ENCODE measurements at regions not wholly inside any gene's neighbourhood (a gene's known extent, or its start where the extent isn't known, plus 50 kb on each side); places are given as distances from the start of the nearest gene placed in this dataset.

GRCh38 chr9:96177005-96177718 lies 124.8 kb downstream of the HSD17B3 start:
- Histone ChIP-seq H2AFZ (ENCODE audit: low read depth, low read length) (no peak overlapping the region), H3K27ac (ENCODE audit: insufficient read depth, low read depth, low read length) (no peak overlapping the region), H3K79me2 (ENCODE audit: control insufficient read depth, insufficient read depth, low read length) (no peaks in the 10 kb centered on the region), H3K9me1 (replicated peaks; ENCODE audit: control insufficient read depth, extremely low read depth, insufficient read depth, low read length) (no peaks in the 10 kb centered on the region), H3K4me1 (ENCODE audit: control insufficient read depth, extremely low read depth, insufficient read depth, low read length) (no peaks in the 10 kb centered on the region), H3K9me3 (replicated peaks; ENCODE audit: control insufficient read depth, insufficient read depth, low read length) (no peaks in the 10 kb centered on the region), H3K27me3 (ENCODE audit: control insufficient read depth in 2 of 2, insufficient read depth in 2 of 2, low read length in 2 of 2) (peaks cover 6 to 17% of the 10 kb centered on the region in 2 experiments), H3K4me2 (ENCODE audit: insufficient read depth, low read length) (no peak overlapping the region), H4K20me1 (replicated peaks; ENCODE audit: control insufficient read depth, extremely low read depth, insufficient read depth, low read length) (no peaks in the 10 kb centered on the region), H3K9ac (replicated peaks; ENCODE audit: extremely low read depth, insufficient read depth, low read length) (no peak overlapping the region), H3K4me3 (replicated peaks in 1 of 3; ENCODE audit: insufficient read depth in 1 of 3, low read depth in 1 of 3, low read length in 3 of 3) (no peak overlapping the region), H3K36me3 (ENCODE audit: control insufficient read depth in 2 of 2, extremely low read depth in 1 of 2, insufficient read depth in 2 of 2, low read length in 2 of 2) (no peaks in the 10 kb centered on the region)
- BruUV-seq (replicated peaks): no TSS peak
- ChIA-PET POLR2A (interaction anchor here (0.7 kb wide), 1 partner anchor 124 kb away, joined by 4 read pairs; no protein-coding TSS in a partner anchor), CTCF (interaction anchor here (1.0 kb wide), 1 partner anchor 18 kb away, joined by 3 read pairs; no protein-coding TSS in a partner anchor)
- intact Hi-C loops (cut with micrococcal nuclease) (no loop called here), dilution Hi-C loops (cut with MboI; ENCODE audit: extremely low pct_ligation_motif_present, low sequenced_read_pairs) (no loop called here)
- no peak for FAIRE-seq
- TF ChIP-seq JUN (IDR thresholded peaks at IDR 0.05; ENCODE audit: borderline replicate concordance, insufficient read depth, insufficient read length, low read depth) (no peak), GATA2 (IDR thresholded peaks at IDR 0.05; ENCODE audit: insufficient read depth, insufficient read length, low read depth, low read length) (no peak), POLR2A (IDR thresholded peaks at IDR 0.05; ENCODE audit: low read depth, low read length) (no peak), POLR2AphosphoS5 (IDR thresholded peaks at IDR 0.05; ENCODE audit: insufficient read depth, low read depth, low read length) (no peak), EZH2 (IDR thresholded peaks at IDR 0.05; ENCODE audit: borderline replicate concordance, low read depth, low read length, severe bottlenecking) (no peak), MYC (IDR thresholded peaks at IDR 0.05; ENCODE audit: low read depth, low read length) (no peak), FOS (IDR thresholded peaks at IDR 0.05; ENCODE audit: borderline replicate concordance, insufficient read depth, low read length) (no peak)
- TF ChIP-seq, protein P1, sequence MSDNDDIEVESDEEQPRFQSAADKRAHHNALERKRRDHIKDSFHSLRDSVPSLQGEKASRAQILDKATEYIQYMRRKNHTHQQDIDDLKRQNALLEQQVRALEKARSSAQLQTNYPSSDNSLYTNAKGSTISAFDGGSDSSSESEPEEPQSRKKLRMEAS (IDR thresholded peaks at IDR 0.05; ENCODE audit: insufficient read depth, insufficient read length): no peak
- TF ChIP-seq, protein P2, sequence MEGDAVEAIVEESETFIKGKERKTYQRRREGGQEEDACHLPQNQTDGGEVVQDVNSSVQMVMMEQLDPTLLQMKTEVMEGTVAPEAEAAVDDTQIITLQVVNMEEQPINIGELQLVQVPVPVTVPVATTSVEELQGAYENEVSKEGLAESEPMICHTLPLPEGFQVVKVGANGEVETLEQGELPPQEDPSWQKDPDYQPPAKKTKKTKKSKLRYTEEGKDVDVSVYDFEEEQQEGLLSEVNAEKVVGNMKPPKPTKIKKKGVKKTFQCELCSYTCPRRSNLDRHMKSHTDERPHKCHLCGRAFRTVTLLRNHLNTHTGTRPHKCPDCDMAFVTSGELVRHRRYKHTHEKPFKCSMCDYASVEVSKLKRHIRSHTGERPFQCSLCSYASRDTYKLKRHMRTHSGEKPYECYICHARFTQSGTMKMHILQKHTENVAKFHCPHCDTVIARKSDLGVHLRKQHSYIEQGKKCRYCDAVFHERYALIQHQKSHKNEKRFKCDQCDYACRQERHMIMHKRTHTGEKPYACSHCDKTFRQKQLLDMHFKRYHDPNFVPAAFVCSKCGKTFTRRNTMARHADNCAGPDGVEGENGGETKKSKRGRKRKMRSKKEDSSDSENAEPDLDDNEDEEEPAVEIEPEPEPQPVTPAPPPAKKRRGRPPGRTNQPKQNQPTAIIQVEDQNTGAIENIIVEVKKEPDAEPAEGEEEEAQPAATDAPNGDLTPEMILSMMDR (IDR thresholded peaks at IDR 0.05; ENCODE audit: extremely low read depth in 1 of 2, insufficient read depth in 1 of 2, low read depth in 1 of 2, low read length in 2 of 2): no peak
- DNase-seq (ENCODE audit: low read depth, low spot score): no peak

All from endothelial cell of umbilical vein (primary cell).